Transverse colon (tissue), 3 donors: ENCODE measurements at regions not wholly inside any gene's neighbourhood (a gene's known extent, or its start where the extent isn't known, plus 50 kb on each side); places are given as distances from the start of the nearest gene placed in this dataset.

Experiments
- EP300 ChIP-seq: sonication (generic); formaldehyde crosslinking; IDR thresholded peaks from one replicate; pipeline ENCODE4 v1.6.1; 2017; ENCODE audit warnings: antibody characterized with exemption, low read depth
- POLR2A ChIP-seq: fragments of 450-650 bp; IDR thresholded peaks from one replicate; pipeline ENCODE4 v1.6.1; 2016; ENCODE audit warnings: antibody characterized with exemption, mild to moderate bottlenecking, moderate library complexity
- TF ChIP-seq, protein P1 (sequence below), 5 experiments: fragments of 200-600 bp in 3 of 5; fragments of 450-650 bp in 2 of 5; sonication (generic) in 3 of 5; IDR thresholded peaks; 1 replicate in 2 of 5; 2 replicates in 3 of 5; pipeline ENCODE4 v1.5.1; 2016 to 2017; ENCODE audit warnings: antibody characterized with exemption in 5 of 5, inconsistent platforms in 3 of 5, mild to moderate bottlenecking in 2 of 5, moderate library complexity in 1 of 5

DNA sequence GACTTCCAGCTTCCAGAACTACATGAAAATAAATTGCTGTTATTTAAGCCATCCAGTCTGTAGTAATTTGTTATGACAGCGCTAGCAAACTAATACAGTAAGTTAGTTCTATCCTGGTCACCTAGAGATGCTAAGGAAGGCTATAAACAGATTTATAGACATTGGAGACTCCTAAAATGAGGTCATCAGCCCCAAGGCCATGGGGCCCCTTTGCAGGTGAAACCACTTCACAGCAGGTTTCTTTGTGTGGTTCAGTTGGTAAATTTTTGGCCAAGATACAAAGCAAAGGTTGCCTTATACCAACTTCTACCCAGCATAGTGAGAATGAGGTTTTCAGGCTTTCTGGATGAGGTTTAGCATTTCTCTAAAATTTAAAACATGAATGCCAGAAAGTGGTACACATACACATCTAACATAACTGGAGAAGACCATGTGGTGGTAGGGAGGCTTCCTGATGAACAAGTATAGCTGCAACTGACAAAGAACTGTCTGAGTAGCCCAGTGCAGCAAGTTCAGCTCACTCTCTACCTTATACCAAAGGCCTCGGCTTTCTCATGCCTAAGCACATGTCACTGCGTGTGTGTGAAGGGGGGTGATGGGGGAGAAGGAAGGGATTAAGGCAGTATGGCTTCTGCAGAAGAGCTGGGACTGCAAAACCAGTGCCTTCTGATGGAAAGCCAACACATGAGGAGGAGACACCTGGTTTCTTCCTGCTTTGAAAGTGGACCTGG, 264.6 kb upstream of the TAS2R1 start:
- TF ChIP-seq, protein P1, sequence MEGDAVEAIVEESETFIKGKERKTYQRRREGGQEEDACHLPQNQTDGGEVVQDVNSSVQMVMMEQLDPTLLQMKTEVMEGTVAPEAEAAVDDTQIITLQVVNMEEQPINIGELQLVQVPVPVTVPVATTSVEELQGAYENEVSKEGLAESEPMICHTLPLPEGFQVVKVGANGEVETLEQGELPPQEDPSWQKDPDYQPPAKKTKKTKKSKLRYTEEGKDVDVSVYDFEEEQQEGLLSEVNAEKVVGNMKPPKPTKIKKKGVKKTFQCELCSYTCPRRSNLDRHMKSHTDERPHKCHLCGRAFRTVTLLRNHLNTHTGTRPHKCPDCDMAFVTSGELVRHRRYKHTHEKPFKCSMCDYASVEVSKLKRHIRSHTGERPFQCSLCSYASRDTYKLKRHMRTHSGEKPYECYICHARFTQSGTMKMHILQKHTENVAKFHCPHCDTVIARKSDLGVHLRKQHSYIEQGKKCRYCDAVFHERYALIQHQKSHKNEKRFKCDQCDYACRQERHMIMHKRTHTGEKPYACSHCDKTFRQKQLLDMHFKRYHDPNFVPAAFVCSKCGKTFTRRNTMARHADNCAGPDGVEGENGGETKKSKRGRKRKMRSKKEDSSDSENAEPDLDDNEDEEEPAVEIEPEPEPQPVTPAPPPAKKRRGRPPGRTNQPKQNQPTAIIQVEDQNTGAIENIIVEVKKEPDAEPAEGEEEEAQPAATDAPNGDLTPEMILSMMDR (IDR thresholded peaks at IDR 0.05) = no peak
- TF ChIP-seq POLR2A = no peak
- no peak for TF ChIP-seq EP300
